ENCODE measurements at regions not wholly inside any gene's neighbourhood (a gene's known extent, or its start where the extent isn't known, plus 50 kb on each side); places are given as distances from the start of the nearest gene placed in this dataset. TPM values are rescaled to one million over a fixed set of nuclear protein-coding genes. Genes with fewer than 3 reads are reported as not detected.

DNA sequence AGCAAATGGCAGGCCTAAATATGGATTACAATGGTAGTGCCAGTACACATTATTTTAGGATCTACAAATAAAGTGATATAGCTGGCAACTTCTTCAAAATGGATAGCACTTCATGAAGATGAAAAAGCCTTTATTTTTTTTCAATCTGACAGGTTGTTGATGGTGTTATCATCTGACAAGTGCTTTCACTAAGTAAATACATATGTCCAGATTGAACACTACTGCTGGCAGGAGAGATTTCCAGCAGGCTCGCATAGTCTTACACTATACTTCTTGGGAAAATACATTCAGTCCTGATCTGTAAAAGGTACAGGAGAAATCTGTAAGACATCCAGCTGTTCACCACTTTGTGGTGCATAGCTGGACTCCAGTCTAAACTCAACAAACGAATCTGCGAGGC lies 50.9 kb upstream of the ALCAM start:
- no peak overlapping the region for H3K4me3 ChIP-seq (replicated peaks; ENCODE audit: insufficient read depth, low read length)
- DNase-seq (ENCODE audit: low read depth in 1 of 2, low spot score in 1 of 2): no peak
- H3K27me3 ChIP-seq (ENCODE audit: insufficient read depth, poor library complexity, severe bottlenecking): no peaks in the 10 kb centered on the region
- TF ChIP-seq, protein P1, sequence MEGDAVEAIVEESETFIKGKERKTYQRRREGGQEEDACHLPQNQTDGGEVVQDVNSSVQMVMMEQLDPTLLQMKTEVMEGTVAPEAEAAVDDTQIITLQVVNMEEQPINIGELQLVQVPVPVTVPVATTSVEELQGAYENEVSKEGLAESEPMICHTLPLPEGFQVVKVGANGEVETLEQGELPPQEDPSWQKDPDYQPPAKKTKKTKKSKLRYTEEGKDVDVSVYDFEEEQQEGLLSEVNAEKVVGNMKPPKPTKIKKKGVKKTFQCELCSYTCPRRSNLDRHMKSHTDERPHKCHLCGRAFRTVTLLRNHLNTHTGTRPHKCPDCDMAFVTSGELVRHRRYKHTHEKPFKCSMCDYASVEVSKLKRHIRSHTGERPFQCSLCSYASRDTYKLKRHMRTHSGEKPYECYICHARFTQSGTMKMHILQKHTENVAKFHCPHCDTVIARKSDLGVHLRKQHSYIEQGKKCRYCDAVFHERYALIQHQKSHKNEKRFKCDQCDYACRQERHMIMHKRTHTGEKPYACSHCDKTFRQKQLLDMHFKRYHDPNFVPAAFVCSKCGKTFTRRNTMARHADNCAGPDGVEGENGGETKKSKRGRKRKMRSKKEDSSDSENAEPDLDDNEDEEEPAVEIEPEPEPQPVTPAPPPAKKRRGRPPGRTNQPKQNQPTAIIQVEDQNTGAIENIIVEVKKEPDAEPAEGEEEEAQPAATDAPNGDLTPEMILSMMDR (IDR thresholded peaks at IDR 0.05; ENCODE audit: insufficient read depth, low read length): no peak
- no peak for TF ChIP-seq SPI1 (IDR thresholded peaks at IDR 0.05; ENCODE audit: borderline replicate concordance, low read depth)
- TF ChIP-seq, protein P2, sequence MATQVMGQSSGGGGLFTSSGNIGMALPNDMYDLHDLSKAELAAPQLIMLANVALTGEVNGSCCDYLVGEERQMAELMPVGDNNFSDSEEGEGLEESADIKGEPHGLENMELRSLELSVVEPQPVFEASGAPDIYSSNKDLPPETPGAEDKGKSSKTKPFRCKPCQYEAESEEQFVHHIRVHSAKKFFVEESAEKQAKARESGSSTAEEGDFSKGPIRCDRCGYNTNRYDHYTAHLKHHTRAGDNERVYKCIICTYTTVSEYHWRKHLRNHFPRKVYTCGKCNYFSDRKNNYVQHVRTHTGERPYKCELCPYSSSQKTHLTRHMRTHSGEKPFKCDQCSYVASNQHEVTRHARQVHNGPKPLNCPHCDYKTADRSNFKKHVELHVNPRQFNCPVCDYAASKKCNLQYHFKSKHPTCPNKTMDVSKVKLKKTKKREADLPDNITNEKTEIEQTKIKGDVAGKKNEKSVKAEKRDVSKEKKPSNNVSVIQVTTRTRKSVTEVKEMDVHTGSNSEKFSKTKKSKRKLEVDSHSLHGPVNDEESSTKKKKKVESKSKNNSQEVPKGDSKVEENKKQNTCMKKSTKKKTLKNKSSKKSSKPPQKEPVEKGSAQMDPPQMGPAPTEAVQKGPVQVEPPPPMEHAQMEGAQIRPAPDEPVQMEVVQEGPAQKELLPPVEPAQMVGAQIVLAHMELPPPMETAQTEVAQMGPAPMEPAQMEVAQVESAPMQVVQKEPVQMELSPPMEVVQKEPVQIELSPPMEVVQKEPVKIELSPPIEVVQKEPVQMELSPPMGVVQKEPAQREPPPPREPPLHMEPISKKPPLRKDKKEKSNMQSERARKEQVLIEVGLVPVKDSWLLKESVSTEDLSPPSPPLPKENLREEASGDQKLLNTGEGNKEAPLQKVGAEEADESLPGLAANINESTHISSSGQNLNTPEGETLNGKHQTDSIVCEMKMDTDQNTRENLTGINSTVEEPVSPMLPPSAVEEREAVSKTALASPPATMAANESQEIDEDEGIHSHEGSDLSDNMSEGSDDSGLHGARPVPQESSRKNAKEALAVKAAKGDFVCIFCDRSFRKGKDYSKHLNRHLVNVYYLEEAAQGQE (IDR thresholded peaks at IDR 0.05; ENCODE audit: insufficient replicate concordance, low read depth): no peak
- TF ChIP-seq POLR2AphosphoS5 (IDR thresholded peaks at IDR 0.05; ENCODE audit: low read depth): no peak
- no peak for TF ChIP-seq GABPA (IDR thresholded peaks at IDR 0.05; ENCODE audit: low read depth)
- no peak overlapping the region for H3K27ac ChIP-seq (replicated peaks)

DNA sequence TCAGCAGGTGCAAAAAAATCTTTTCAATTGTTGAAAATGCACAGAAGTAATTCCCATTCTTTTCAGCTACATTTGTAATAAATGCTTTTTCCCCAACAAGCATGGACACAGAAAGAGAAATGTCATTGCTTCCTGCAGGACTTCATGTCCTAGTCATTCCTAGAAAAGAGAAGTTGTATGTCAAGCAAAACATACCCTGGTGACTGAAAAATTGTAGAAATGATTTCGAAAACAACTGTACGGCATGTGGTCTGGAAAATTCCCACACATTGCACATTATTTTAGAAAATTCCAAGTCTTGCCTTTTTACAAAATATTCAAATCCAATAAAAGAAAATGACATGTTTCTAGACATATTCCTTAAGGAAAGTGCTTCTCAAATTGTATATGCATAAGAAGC lies 50.4 kb upstream of the ALCAM start:
- TF ChIP-seq, protein P1 (IDR thresholded peaks at IDR 0.05; ENCODE audit: insufficient read depth, low read length): no peak
- TF ChIP-seq, protein P2 (IDR thresholded peaks at IDR 0.05; ENCODE audit: insufficient replicate concordance, low read depth): no peak
- TF ChIP-seq SPI1 (IDR thresholded peaks at IDR 0.05; ENCODE audit: borderline replicate concordance, low read depth): no peak
- TF ChIP-seq POLR2AphosphoS5 (IDR thresholded peaks at IDR 0.05; ENCODE audit: low read depth): no peak
- TF ChIP-seq GABPA (IDR thresholded peaks at IDR 0.05; ENCODE audit: low read depth): no peak
- Histone ChIP-seq H3K27ac (replicated peaks) (no peak overlapping the region), H3K27me3 (ENCODE audit: insufficient read depth, poor library complexity, severe bottlenecking) (no peaks in the 10 kb centered on the region), H3K4me3 (replicated peaks; ENCODE audit: insufficient read depth, low read length) (no peak overlapping the region)
- DNase-seq (ENCODE audit: low read depth in 1 of 2, low spot score in 1 of 2): no peak

Small RNAs in the stretch of these regions (microRNA-seq; reads per million reads assigned to microRNA genes)
- gene MIR548AB: not detected

Measured in HL-60 (cell line).